ENCODE measurements at regions not wholly inside any gene's neighbourhood (a gene's known extent, or its start where the extent isn't known, plus 50 kb on each side); places are given as distances from the start of the nearest gene placed in this dataset.

DNA sequence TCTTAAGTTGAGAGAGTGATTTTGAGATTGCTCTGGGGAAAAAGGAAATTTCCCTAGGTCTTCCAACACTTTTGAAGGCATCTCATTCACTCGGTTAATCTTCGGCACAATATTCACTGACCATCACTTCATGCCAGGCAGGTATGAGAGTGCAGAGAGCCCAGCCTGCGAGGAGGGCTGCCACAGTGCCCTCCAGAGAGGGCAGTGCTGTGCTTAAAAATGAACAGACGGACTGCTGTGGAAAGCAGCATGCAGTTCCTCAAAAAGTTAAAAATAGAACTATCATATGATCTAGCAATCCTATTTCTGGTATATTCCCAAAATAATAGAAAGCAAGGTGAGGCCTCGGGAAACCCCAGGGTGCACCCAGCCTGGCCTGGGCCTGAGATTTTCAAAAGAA is 374.9 kb upstream of the RAB6C start:
- Histone ChIP-seq H3K4me3 (ENCODE audit: low read depth, low read length) (no peak overlapping the region), H3K36me3 (ENCODE audit: control insufficient read depth, insufficient read depth, low read length) (no peaks in the 10 kb centered on the region), H3K27me3 (replicated peaks; ENCODE audit: control insufficient read depth, insufficient read depth, low read length) (no peaks in the 10 kb centered on the region), H3K9me3 (no peaks in the 10 kb centered on the region), H3K4me1 (no peaks in the 10 kb centered on the region)
- Mint-ChIP-seq H3K4me1 (ENCODE audit: low read depth, unreplicated experiment) (no peaks in the 10 kb centered on the region), H3K27ac (ENCODE audit: unreplicated experiment) (no peak overlapping the region), H3K9me3 (ENCODE audit: unreplicated experiment) (peaks cover 6% of the 10 kb centered on the region), H3K36me3 (ENCODE audit: insufficient read depth, unreplicated experiment) (no peaks in the 10 kb centered on the region), H3K4me3 (ENCODE audit: unreplicated experiment) (no peak overlapping the region), H3K27me3 (ENCODE audit: insufficient read depth, unreplicated experiment) (peaks cover 6% of the 10 kb centered on the region)
- ChIA-PET CTCF (no interaction called here), POLR2A (no interaction called here)
- DNase-seq: no peak
- intact Hi-C loops (cut with micrococcal nuclease; ENCODE audit: unreplicated experiment): no loop called here
- no TSS peak for BruUV-seq (replicated peaks)
- no peak for TF ChIP-seq CTCF (IDR thresholded peaks at IDR 0.05; ENCODE audit: insufficient read depth in 1 of 2, low read depth in 1 of 2, low read length in 1 of 2, severe bottlenecking in 1 of 2, unreplicated experiment in 1 of 2)

DNA sequence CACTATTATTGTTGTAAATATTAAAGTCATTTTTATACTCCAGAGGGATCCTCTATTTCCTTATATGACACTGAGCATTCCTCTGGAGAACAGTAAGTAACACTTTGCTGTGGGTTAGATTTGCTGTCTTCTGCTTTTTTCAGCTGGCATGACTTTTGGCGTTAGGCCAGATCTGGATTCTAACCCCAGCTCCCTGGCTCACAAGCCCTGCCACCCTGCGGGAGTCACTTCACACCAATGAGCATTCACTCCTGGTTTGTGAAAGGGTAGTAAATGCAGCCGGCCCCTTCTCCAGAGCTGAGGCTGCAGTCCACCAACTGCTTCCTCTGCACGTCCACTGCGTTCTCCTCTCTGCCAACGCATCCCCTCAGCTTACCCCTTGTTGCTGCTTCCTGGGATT is 373.8 kb upstream of the RAB6C start:
- H3K4me3 ChIP-seq (ENCODE audit: low read depth, low read length): no peak overlapping the region
- TF ChIP-seq CTCF (IDR thresholded peaks at IDR 0.05; ENCODE audit: insufficient read depth in 1 of 2, low read depth in 1 of 2, low read length in 1 of 2, severe bottlenecking in 1 of 2, unreplicated experiment in 1 of 2): no peak
- H3K9me3 ChIP-seq: no peaks in the 10 kb centered on the region
- no TSS peak for BruUV-seq (replicated peaks)
- no peaks in the 10 kb centered on the region for H3K36me3 Mint-ChIP-seq (ENCODE audit: insufficient read depth, unreplicated experiment)
- ChIA-PET CTCF (no interaction called here), POLR2A (interaction anchor here (0.6 kb wide), 1 partner anchor 17 kb away, joined by 3 read pairs; no protein-coding TSS in a partner anchor)
- no peaks in the 10 kb centered on the region for H3K4me1 Mint-ChIP-seq (ENCODE audit: low read depth, unreplicated experiment)
- no peak overlapping the region for H3K4me3 Mint-ChIP-seq (ENCODE audit: unreplicated experiment)
- H3K4me1 ChIP-seq: no peaks in the 10 kb centered on the region
- peaks cover 6% of the 10 kb centered on the region for H3K27me3 Mint-ChIP-seq (ENCODE audit: insufficient read depth, unreplicated experiment)
- intact Hi-C loops (cut with micrococcal nuclease; ENCODE audit: unreplicated experiment): no loop called here
- no peaks in the 10 kb centered on the region for H3K27me3 ChIP-seq (replicated peaks; ENCODE audit: control insufficient read depth, insufficient read depth, low read length)
- H3K9me3 Mint-ChIP-seq (ENCODE audit: unreplicated experiment): peaks cover 6% of the 10 kb centered on the region
- DNase-seq: no peak
- no peak overlapping the region for H3K27ac Mint-ChIP-seq (ENCODE audit: unreplicated experiment)
- no peaks in the 10 kb centered on the region for H3K36me3 ChIP-seq (ENCODE audit: control insufficient read depth, insufficient read depth, low read length)

DNA sequence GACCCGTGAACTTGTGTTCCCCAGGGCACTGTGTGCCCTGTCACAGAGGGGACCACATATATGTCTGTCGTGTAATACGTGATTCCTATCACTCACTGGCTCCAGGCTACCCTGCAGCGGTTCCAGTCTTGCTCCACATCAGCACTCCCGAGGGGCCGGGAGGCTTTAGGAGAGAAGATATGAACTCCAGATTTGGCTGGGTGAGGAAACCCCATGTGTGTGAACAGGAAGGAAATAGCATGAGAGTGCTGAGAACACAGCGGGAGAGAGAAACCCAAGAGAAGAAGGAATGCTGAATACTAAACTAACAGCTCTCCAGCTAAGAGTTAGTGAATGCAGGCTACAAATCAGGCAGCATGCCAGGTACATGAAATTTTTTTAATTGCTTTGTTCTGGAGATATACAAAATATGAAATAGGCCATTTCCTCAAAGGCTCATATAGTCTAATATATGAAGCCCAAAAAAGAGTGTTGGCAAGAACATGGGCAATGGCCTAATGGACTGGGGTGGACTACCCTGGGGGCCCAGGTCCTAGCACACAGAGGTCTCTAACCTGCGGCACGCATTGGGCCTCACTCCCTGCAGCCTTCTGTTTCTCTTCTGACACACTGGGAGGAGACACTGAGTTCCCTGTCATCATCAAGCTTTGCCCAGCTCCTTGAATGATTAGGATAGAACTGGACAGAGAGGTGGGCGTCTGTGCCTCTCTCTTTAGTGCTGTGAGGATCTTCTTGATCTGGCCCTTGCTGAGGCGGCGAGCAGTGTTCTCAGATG is 372.8 kb upstream of the RAB6C start:
- H3K36me3 ChIP-seq (ENCODE audit: control insufficient read depth, insufficient read depth, low read length): no peaks in the 10 kb centered on the region
- Mint-ChIP-seq H3K36me3 (ENCODE audit: insufficient read depth, unreplicated experiment) (no peaks in the 10 kb centered on the region), H3K4me3 (ENCODE audit: unreplicated experiment) (no peak overlapping the region), H3K4me1 (ENCODE audit: low read depth, unreplicated experiment) (no peaks in the 10 kb centered on the region), H3K9me3 (ENCODE audit: unreplicated experiment) (no peaks in the 10 kb centered on the region), H3K27ac (ENCODE audit: unreplicated experiment) (no peak overlapping the region), H3K27me3 (ENCODE audit: insufficient read depth, unreplicated experiment) (peaks cover 6% of the 10 kb centered on the region)
- no peaks in the 10 kb centered on the region for H3K4me1 ChIP-seq
- no TSS peak for BruUV-seq (replicated peaks)
- CTCF ChIA-PET: no interaction called here
- H3K27me3 ChIP-seq (replicated peaks; ENCODE audit: control insufficient read depth, insufficient read depth, low read length): no peaks in the 10 kb centered on the region
- POLR2A ChIA-PET: interaction anchor here (0.6 kb wide), 1 partner anchor 16 kb away, joined by 3 read pairs; no protein-coding TSS in a partner anchor
- H3K4me3 ChIP-seq (ENCODE audit: low read depth, low read length): no peak overlapping the region
- TF ChIP-seq CTCF (IDR thresholded peaks at IDR 0.05; ENCODE audit: insufficient read depth in 1 of 2, low read depth in 1 of 2, low read length in 1 of 2, severe bottlenecking in 1 of 2, unreplicated experiment in 1 of 2): no peak
- H3K9me3 ChIP-seq: no peaks in the 10 kb centered on the region
- DNase-seq: no peak
- intact Hi-C loops (cut with micrococcal nuclease; ENCODE audit: unreplicated experiment): no loop called here

All from Caco-2 (cell line).